GM23338 (cell line): ENCODE measurements at regions not wholly inside any gene's neighbourhood (a gene's known extent, or its start where the extent isn't known, plus 50 kb on each side); places are given as distances from the start of the nearest gene placed in this dataset.
"Not testable (repeated sequence)": the region's sequence is repeated elsewhere in the genome, so short reads cannot be mapped to it uniquely, and the experiment has no call there.

ENCODE experiments used
- CREB1 ChIP-seq: fragments of 250-450 bp; sonication (Bioruptor Pico); IDR thresholded peaks from 2 replicates; pipeline ENCODE4 v1.5.0; 2020; ENCODE audit warnings: low read depth, mild to moderate bottlenecking, moderate library complexity
- CTCF ChIP-seq, 2 experiments: fragments of 200-600 bp in 1 of 2; sonication (generic) in 1 of 2; conservative IDR thresholded peaks; 2 replicates each; pipeline versions ENCODE4 v1.5.1 to v1.6.1; 2016 to 2017; ENCODE audit warnings: antibody characterized with exemption in 2 of 2, low read depth in 2 of 2, mild to moderate bottlenecking in 2 of 2, moderate library complexity in 1 of 2
- ETS1 ChIP-seq: IDR thresholded peaks from 2 replicates; pipeline ENCODE4 v1.6.1; 2016; ENCODE audit warnings: antibody characterized with exemption
- EZH2 ChIP-seq: fragments of 200-600 bp; sonication (generic); IDR thresholded peaks from one replicate; pipeline ENCODE4 v1.8.0; 2017; ENCODE audit warnings: antibody characterized with exemption, mild to moderate bottlenecking, low read depth; ENCODE audit not compliant: unreplicated experiment
- EZH2phosphoT487 ChIP-seq: fragments of 200-600 bp; sonication (generic); IDR thresholded peaks from one replicate; pipeline ENCODE4 v1.8.1; 2018; ENCODE audit warnings: antibody characterized with exemption; ENCODE audit not compliant: unreplicated experiment
- JUNB ChIP-seq: IDR thresholded peaks from one replicate; pipeline ENCODE4 v1.6.1; 2016; ENCODE audit warnings: antibody characterized with exemption; ENCODE audit not compliant: unreplicated experiment
- NANOG ChIP-seq: IDR thresholded peaks from 2 replicates; pipeline ENCODE4 v1.6.1; 2016; ENCODE audit warnings: antibody characterized with exemption, borderline replicate concordance
- POLR2AphosphoS5 ChIP-seq: IDR thresholded peaks from 2 replicates; pipeline ENCODE4 v1.6.1; 2016; ENCODE audit warnings: antibody characterized with exemption, low read depth
- STAT1 ChIP-seq: IDR thresholded peaks from one replicate; pipeline ENCODE4 v1.6.1; 2016; ENCODE audit warnings: antibody characterized with exemption; ENCODE audit not compliant: unreplicated experiment
- ZNF331 ChIP-seq: fragments of 250-450 bp; sonication (Bioruptor Pico); IDR thresholded peaks from 2 replicates; pipeline ENCODE4 v1.5.0; 2020; ENCODE audit warnings: low read depth, mild to moderate bottlenecking, moderate library complexity
- TF ChIP-seq, protein P1 (sequence below): IDR thresholded peaks from one replicate; pipeline ENCODE4 v1.6.1; 2018; ENCODE audit warnings: antibody characterized with exemption; ENCODE audit not compliant: unreplicated experiment

DNA sequence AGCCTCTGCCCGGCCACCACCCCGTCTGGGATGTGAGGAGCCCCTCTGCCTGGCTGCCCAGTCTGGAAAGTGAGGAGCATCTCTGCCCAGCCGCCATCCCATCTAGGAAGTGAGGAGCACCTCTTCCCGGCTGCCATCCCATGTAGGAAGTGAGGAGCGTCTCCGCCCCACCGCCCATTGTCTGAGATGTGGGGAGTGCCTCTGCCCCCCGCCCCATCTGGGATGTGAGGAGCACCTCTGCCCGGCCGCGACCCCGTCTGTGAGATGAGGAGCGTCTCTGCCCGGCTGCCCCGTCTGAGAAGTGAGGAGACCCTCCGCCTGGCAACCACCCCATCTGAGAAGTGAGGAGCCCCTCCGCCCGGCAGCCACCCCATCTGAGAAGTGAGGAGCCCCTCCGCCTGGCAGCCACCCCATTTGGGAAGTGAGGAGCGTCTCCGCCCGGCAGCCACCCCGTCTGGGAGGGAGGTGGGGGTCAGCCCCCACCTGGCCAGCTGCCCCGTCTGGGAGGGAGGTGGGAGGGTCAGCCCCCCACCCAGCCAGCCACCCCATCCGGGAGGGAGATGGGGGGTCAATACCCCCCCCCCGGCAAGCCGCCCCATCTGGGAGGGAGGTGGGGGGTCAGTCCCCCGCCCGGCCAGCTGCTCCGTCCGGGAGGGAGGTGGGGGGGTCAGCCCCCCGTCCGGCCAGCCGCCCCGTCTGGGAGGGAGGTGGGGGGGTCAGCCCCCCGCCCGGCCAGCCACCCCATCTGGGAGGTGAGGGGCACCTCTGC lies 195.8 kb upstream of the SYNCRIP start:
- TF ChIP-seq CTCF (conservative IDR thresholded peaks at IDR 0.05; ENCODE audit: low read depth in 2 of 2); ETS1; EZH2; POLR2AphosphoS5; NANOG; CREB1; EZH2phosphoT487; JUNB; STAT1; ZNF331 (CRISPR knock-in tag): not testable (repeated sequence)
- TF ChIP-seq, protein P1, sequence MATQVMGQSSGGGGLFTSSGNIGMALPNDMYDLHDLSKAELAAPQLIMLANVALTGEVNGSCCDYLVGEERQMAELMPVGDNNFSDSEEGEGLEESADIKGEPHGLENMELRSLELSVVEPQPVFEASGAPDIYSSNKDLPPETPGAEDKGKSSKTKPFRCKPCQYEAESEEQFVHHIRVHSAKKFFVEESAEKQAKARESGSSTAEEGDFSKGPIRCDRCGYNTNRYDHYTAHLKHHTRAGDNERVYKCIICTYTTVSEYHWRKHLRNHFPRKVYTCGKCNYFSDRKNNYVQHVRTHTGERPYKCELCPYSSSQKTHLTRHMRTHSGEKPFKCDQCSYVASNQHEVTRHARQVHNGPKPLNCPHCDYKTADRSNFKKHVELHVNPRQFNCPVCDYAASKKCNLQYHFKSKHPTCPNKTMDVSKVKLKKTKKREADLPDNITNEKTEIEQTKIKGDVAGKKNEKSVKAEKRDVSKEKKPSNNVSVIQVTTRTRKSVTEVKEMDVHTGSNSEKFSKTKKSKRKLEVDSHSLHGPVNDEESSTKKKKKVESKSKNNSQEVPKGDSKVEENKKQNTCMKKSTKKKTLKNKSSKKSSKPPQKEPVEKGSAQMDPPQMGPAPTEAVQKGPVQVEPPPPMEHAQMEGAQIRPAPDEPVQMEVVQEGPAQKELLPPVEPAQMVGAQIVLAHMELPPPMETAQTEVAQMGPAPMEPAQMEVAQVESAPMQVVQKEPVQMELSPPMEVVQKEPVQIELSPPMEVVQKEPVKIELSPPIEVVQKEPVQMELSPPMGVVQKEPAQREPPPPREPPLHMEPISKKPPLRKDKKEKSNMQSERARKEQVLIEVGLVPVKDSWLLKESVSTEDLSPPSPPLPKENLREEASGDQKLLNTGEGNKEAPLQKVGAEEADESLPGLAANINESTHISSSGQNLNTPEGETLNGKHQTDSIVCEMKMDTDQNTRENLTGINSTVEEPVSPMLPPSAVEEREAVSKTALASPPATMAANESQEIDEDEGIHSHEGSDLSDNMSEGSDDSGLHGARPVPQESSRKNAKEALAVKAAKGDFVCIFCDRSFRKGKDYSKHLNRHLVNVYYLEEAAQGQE, result not testable (repeated sequence)
